A549 (cell line): ENCODE measurements at regions not wholly inside any gene's neighbourhood (a gene's known extent, or its start where the extent isn't known, plus 50 kb on each side); places are given as distances from the start of the nearest gene placed in this dataset.

Source experiments
- ATAC-seq, 2 experiments: fragments of 200-7000 bp in 1 of 2; fragments of >200 bp in 1 of 2; cut with Nextera tagmentation in 1 of 2; cut with Tn5 transposase in 1 of 2; 3 replicates each; pipeline versions ENCODE4 v1.8.0 to v1.9.1; 2018 to 2020; ENCODE audit warnings: mild to moderate bottlenecking in 1 of 2, moderate library complexity in 1 of 2
- CTCF ChIA-PET: fragments of 300-600 bp; sonication (Branson Sonifier 250); formaldehyde crosslinking; extraction: SDS; loops from one replicate; lab custom pipeline; 2021; ENCODE audit warnings: antibody characterized with exemption, inconsistent platforms; lab: Yijun Ruan, JAX
- POLR2A ChIA-PET: fragments of 350-600 bp; formaldehyde crosslinking; extraction: SDS; loops from one replicate; lab custom pipeline; 2021; ENCODE audit warnings: antibody characterized with exemption, inconsistent platforms; lab: Yijun Ruan, JAX
- DNase-seq, 2 experiments: peaks; one replicate each; pipeline versions ENCODE4 v3.0.0 to v3.0.0-alpha.2; 2011 to 2016; ENCODE audit warnings: low read depth in 1 of 2, low spot score in 1 of 2
- FAIRE-seq: peaks from 2 replicates; lab custom pipeline; 2011; peaks lifted over from hg19 to GRCh38; lab: Jason Lieb, UNC
- H3K27ac ChIP-seq, 2 experiments: fragments of >200 bp; sonication (Bioruptor Twin); formaldehyde crosslinking; 3 replicates each; pipeline ENCODE4 v1.5.1; 2016 to 2017
- H3K4me1 ChIP-seq: fragments of >200 bp; sonication (Bioruptor Twin); formaldehyde crosslinking; 3 replicates; pipeline ENCODE4 v1.6.1; 2016
- H3K4me2 ChIP-seq: fragments of >200 bp; sonication (Bioruptor Twin); formaldehyde crosslinking; 3 replicates; pipeline ENCODE4 v1.6.1; 2016
- H3K4me3 ChIP-seq: fragments of >200 bp; sonication (Bioruptor Twin); formaldehyde crosslinking; 3 replicates; pipeline ENCODE4 v1.5.1; 2016
- H3K9me3 ChIP-seq: fragments of >200 bp; sonication (Bioruptor Twin); formaldehyde crosslinking; 3 replicates; pipeline ENCODE4 v1.6.1; 2016
- CBX2 ChIP-seq: fragments of 200-600 bp; sonication (generic); IDR thresholded peaks from 2 replicates; pipeline ENCODE4 v1.6.1; 2016; ENCODE audit warnings: low read depth, mild to moderate bottlenecking, borderline replicate concordance
- CEBPB ChIP-seq, 2 experiments: fragments of >200 bp in 1 of 2; sonication (Bioruptor Twin) in 1 of 2; formaldehyde crosslinking in 1 of 2; IDR thresholded peaks; 2 replicates each; pipeline ENCODE4 v1.6.1; 2012 to 2016
- CHD4 ChIP-seq: fragments of 200-600 bp; sonication (generic); IDR thresholded peaks from 2 replicates; pipeline ENCODE4 v1.6.1; 2016; ENCODE audit warnings: antibody characterized with exemption, mild to moderate bottlenecking, borderline replicate concordance
- EHF ChIP-seq: fragments of 250-450 bp; sonication (Bioruptor Pico); IDR thresholded peaks from 2 replicates; pipeline ENCODE4 v1.5.0; 2020; ENCODE audit warnings: mild to moderate bottlenecking
- EP300 ChIP-seq, 2 experiments: fragments of >200 bp; sonication (Bioruptor Twin); formaldehyde crosslinking; IDR thresholded peaks; 2 replicates in 1 of 2; 3 replicates in 1 of 2; pipeline ENCODE4 v1.6.1; 2016 to 2017
- FOXS1 ChIP-seq: fragments of 250-450 bp; sonication (Bioruptor Pico); IDR thresholded peaks from 2 replicates; pipeline ENCODE4 v1.5.0; 2020; ENCODE audit warnings: mild to moderate bottlenecking, moderate library complexity
- HDAC2 ChIP-seq: fragments of 200-600 bp; sonication (generic); IDR thresholded peaks from 2 replicates; pipeline ENCODE4 v1.6.1; 2016
- HEYL ChIP-seq: fragments of 250-450 bp; sonication (Bioruptor Pico); IDR thresholded peaks from 2 replicates; pipeline ENCODE4 v1.8.0; 2021; ENCODE audit warnings: mild to moderate bottlenecking, moderate library complexity
- HOXA7 ChIP-seq: fragments of 250-450 bp; sonication (Bioruptor Pico); IDR thresholded peaks from 2 replicates; pipeline ENCODE4 v1.5.0; 2020; ENCODE audit warnings: mild to moderate bottlenecking, moderate library complexity
- HOXB5 ChIP-seq: fragments of 250-450 bp; sonication (Bioruptor Pico); IDR thresholded peaks from 2 replicates; pipeline ENCODE4 v1.5.0; 2020; ENCODE audit warnings: mild to moderate bottlenecking, moderate library complexity
- JUNB ChIP-seq: fragments of >200 bp; sonication (Bioruptor Twin); formaldehyde crosslinking; IDR thresholded peaks from 2 replicates; pipeline ENCODE4 v1.6.1; 2016
- MAFK ChIP-seq: fragments of 450-650 bp; IDR thresholded peaks from 2 replicates; pipeline ENCODE4 v1.6.1; 2014; ENCODE audit not compliant: partially characterized antibody
- MYC ChIP-seq: IDR thresholded peaks from 2 replicates; pipeline ENCODE4 v1.6.1; 2012; ENCODE audit warnings: mild to moderate bottlenecking, inconsistent platforms, low read length, improper control_type of control experiment, borderline replicate concordance
- NFE2L2 ChIP-seq: fragments of 150-350 bp; conservative IDR thresholded peaks from 2 replicates; pipeline ENCODE4 v1.6.1; 2014; ENCODE audit warnings: low read length
- PBX3 ChIP-seq: IDR thresholded peaks from 2 replicates; pipeline ENCODE4 v1.6.1; 2012
- RARB ChIP-seq: fragments of 250-450 bp; sonication (Bioruptor Pico); IDR thresholded peaks from 2 replicates; pipeline ENCODE4 v1.8.0; 2021; ENCODE audit warnings: mild to moderate bottlenecking, moderate library complexity
- RCOR1 ChIP-seq: fragments of 150-350 bp; IDR thresholded peaks from 2 replicates; pipeline ENCODE4 v1.6.1; 2014; ENCODE audit warnings: antibody characterized with exemption, low read length, low read depth
- REST ChIP-seq: fragments of 200-600 bp; sonication (generic); IDR thresholded peaks from 2 replicates; pipeline ENCODE4 v1.6.1; 2016; ENCODE audit warnings: antibody characterized with exemption, mild to moderate bottlenecking, moderate library complexity
- TFCP2L1 ChIP-seq: fragments of 250-450 bp; sonication (Bioruptor Pico); IDR thresholded peaks from 2 replicates; pipeline ENCODE4 v1.5.0; 2021; ENCODE audit warnings: mild to moderate bottlenecking
- USF2 ChIP-seq: fragments of 450-650 bp; IDR thresholded peaks from 2 replicates; pipeline ENCODE4 v1.6.1; 2014; ENCODE audit warnings: antibody characterized with exemption
- ZNF302 ChIP-seq: fragments of 250-450 bp; sonication (Bioruptor Pico); IDR thresholded peaks from 2 replicates; pipeline ENCODE4 v1.9.0; 2021; ENCODE audit warnings: inconsistent platforms, mild to moderate bottlenecking, moderate library complexity
- ZSCAN20 ChIP-seq: fragments of 250-450 bp; sonication (Bioruptor Pico); IDR thresholded peaks from 2 replicates; pipeline ENCODE4 v1.8.0; 2022; ENCODE audit warnings: mild to moderate bottlenecking, moderate library complexity
- WGBS: methylation state at CpG from one replicate; pipeline ENCODE4 v1.1.6; 2017; ENCODE audit errors: missing lambda C conversion rate; 5-methylcytosine and 5-hydroxymethylcytosine counted together
- TF ChIP-seq, protein P1 (sequence below): fragments of >200 bp; sonication (Bioruptor Twin); formaldehyde crosslinking; IDR thresholded peaks from 3 replicates; pipeline ENCODE4 v1.6.1; 2016

- FAIRE-seq (no peak), DNase-seq (no peak), ATAC-seq (no peak)
- Histone ChIP-seq H3K27ac (no peak overlapping the region), H3K4me1 (no peaks in the 10 kb centered on the region), H3K4me3 (no peak overlapping the region), H3K9me3 (no peaks in the 10 kb centered on the region; the same call in 2 of the 3 replicates), H3K4me2 (no peak overlapping the region)
- CTCF ChIA-PET = interaction anchor here (1.4 to 2.5 kb wide), 2 partner anchors 10 to 59 kb away, joined by 4 to 15 read pairs; no protein-coding TSS in a partner anchor
- 59% methylated on average over 4 of the region's 4 CpGs for WGBS
- POLR2A ChIA-PET = no interaction called here
- TF ChIP-seq EP300 (IDR thresholded peaks at IDR 0.05) = no peak
- TF ChIP-seq TFCP2L1 (CRISPR knock-in tag) = no peak
- TF ChIP-seq JUNB = no peak
- TF ChIP-seq FOXS1 (CRISPR knock-in tag) = no peak
- peak; percentile 49 for TF ChIP-seq MAFK
- no peak for TF ChIP-seq HOXA7
- no peak for TF ChIP-seq PBX3
These were observed 80.3 kb upstream of the PSMD7 start for GRCh38 chr16:74216319-74216718.

DNA sequence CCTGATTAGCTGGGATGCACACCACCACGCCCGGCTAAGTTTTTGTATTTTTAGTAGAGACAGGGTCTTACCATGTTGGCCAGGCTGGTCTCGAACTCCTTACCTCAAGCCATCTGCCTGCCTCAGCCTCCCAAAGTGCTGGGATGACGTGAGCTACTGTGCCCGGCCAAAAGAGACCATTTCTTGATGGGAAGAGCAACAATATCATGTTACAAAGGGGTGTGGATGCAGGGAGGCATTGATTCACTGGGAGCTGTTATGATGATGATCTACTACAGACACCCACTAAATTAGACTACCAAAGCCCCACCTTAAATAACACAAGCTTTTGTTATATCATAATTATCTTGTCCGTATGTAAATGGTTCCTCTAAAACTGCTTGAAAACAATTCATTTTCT, 81.4 kb upstream of the PSMD7 start:
- H3K4me2 ChIP-seq = no peak overlapping the region

More for the DNA sequence above, 81.4 kb upstream of the PSMD7 start:
- no peak for TF ChIP-seq CHD4
- no peak for TF ChIP-seq EHF (CRISPR knock-in tag)
- no peak for TF ChIP-seq HDAC2
- TF ChIP-seq EP300 (IDR thresholded peaks at IDR 0.05) = no peak
- TF ChIP-seq RARB (CRISPR knock-in tag) = no peak
- TF ChIP-seq USF2 = no peak
- TF ChIP-seq HOXB5 (CRISPR knock-in tag) = no peak
- no peak for TF ChIP-seq CBX2
- TF ChIP-seq ZSCAN20 = no peak
- TF ChIP-seq RCOR1 = no peak
- TF ChIP-seq HEYL (CRISPR knock-in tag) = no peak
- TF ChIP-seq, protein P1, sequence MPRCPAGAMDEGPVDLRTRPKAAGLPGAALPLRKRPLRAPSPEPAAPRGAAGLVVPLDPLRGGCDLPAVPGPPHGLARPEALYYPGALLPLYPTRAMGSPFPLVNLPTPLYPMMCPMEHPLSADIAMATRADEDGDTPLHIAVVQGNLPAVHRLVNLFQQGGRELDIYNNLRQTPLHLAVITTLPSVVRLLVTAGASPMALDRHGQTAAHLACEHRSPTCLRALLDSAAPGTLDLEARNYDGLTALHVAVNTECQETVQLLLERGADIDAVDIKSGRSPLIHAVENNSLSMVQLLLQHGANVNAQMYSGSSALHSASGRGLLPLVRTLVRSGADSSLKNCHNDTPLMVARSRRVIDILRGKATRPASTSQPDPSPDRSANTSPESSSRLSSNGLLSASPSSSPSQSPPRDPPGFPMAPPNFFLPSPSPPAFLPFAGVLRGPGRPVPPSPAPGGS = no peak
- TF ChIP-seq MYC = no peak
- no peak for TF ChIP-seq CEBPB (IDR thresholded peaks at IDR 0.05)
- no peak for TF ChIP-seq JUNB
- TF ChIP-seq ZNF302 (CRISPR knock-in tag) = no peak
- no peak for TF ChIP-seq REST
- no peak for TF ChIP-seq NFE2L2
- ChIA-PET POLR2A (no interaction called here), CTCF (interaction anchor here (0.6 to 2.5 kb wide), 3 partner anchors 11 to 120 kb away, joined by 3 to 15 read pairs (median 4); no protein-coding TSS in a partner anchor)
- Histone ChIP-seq H3K4me3 (no peak overlapping the region), H3K27ac (no peak overlapping the region), H3K9me3 (no peaks in the 10 kb centered on the region; the same call in 2 of the 3 replicates), H3K4me1 (no peaks in the 10 kb centered on the region)
- no peak for ATAC-seq
- 38% methylated on average over 6 of the region's 6 CpGs for WGBS
- DNase-seq = no peak
- FAIRE-seq = no peak
